ENCODE measurements at regions not wholly inside any gene's neighbourhood (a gene's known extent, or its start where the extent isn't known, plus 50 kb on each side); places are given as distances from the start of the nearest gene placed in this dataset.

GRCh38 chr3:4149296-4149695 is 153.9 kb upstream of the SETMAR start:
- no peak for TF ChIP-seq CTCF (IDR thresholded peaks at IDR 0.05)
- no peak overlapping the region for H3K27ac Mint-ChIP-seq
- POLR2A ChIA-PET: no interaction called here
- H3K4me1 Mint-ChIP-seq (ENCODE audit: low read depth): no peaks in the 10 kb centered on the region
- CTCF ChIA-PET: no interaction called here
- no peak for DNase-seq
- no peak overlapping the region for H3K4me3 Mint-ChIP-seq
- no peaks in the 10 kb centered on the region for H3K36me3 Mint-ChIP-seq (ENCODE audit: low read depth)
- H3K9me3 Mint-ChIP-seq: peaks cover 1% of the 10 kb centered on the region
- ATAC-seq: no peak
- no peaks in the 10 kb centered on the region for H3K27me3 Mint-ChIP-seq
- intact Hi-C loops (cut with micrococcal nuclease): no loop called here

GRCh38 chr3:4150816-4151215 is 152.4 kb upstream of the SETMAR start:
- Mint-ChIP-seq H3K4me1 (ENCODE audit: low read depth) (no peaks in the 10 kb centered on the region), H3K9me3 (peaks cover 1% of the 10 kb centered on the region), H3K36me3 (ENCODE audit: low read depth) (no peaks in the 10 kb centered on the region), H3K27me3 (no peaks in the 10 kb centered on the region), H3K27ac (no peak overlapping the region), H3K4me3 (no peak overlapping the region)
- TF ChIP-seq CTCF (IDR thresholded peaks at IDR 0.05): no peak
- no peak for DNase-seq
- CTCF ChIA-PET: no interaction called here
- POLR2A ChIA-PET: no interaction called here
- ATAC-seq: no peak
- intact Hi-C loops (cut with micrococcal nuclease): no loop called here

- no peak for TF ChIP-seq CTCF (IDR thresholded peaks at IDR 0.05)
- Mint-ChIP-seq H3K27me3 (no peaks in the 10 kb centered on the region), H3K4me3 (no peak overlapping the region), H3K4me1 (ENCODE audit: low read depth) (no peaks in the 10 kb centered on the region), H3K9me3 (peaks cover 1% of the 10 kb centered on the region), H3K36me3 (ENCODE audit: low read depth) (no peaks in the 10 kb centered on the region), H3K27ac (no peak overlapping the region)
- ATAC-seq (no peak), DNase-seq (no peak)
- POLR2A ChIA-PET: no interaction called here
- intact Hi-C loops (cut with micrococcal nuclease): no loop called here
- CTCF ChIA-PET: no interaction called here
Observed at GRCh38 chr3:4151859-4152258, 151.3 kb upstream of the SETMAR start.

GRCh38 chr3:4153771-4154170 is 149.4 kb upstream of the SETMAR start:
- no peaks in the 10 kb centered on the region for H3K36me3 Mint-ChIP-seq (ENCODE audit: low read depth)
- no peaks in the 10 kb centered on the region for H3K4me1 Mint-ChIP-seq (ENCODE audit: low read depth)
- H3K27me3 Mint-ChIP-seq: no peaks in the 10 kb centered on the region
- ATAC-seq (no peak), DNase-seq (no peak)
- CTCF ChIA-PET: interaction anchor here (1.3 kb wide), 1 partner anchor 137 kb away, joined by 3 read pairs; no protein-coding TSS in a partner anchor
- H3K9me3 Mint-ChIP-seq: no peaks in the 10 kb centered on the region
- H3K27ac Mint-ChIP-seq: no peak overlapping the region
- intact Hi-C loops (cut with micrococcal nuclease): no loop called here
- no peak for TF ChIP-seq CTCF (IDR thresholded peaks at IDR 0.05)
- POLR2A ChIA-PET: no interaction called here
- no peak overlapping the region for H3K4me3 Mint-ChIP-seq

- H3K9me3 Mint-ChIP-seq: no peaks in the 10 kb centered on the region
- no peak overlapping the region for H3K27ac Mint-ChIP-seq
- H3K36me3 Mint-ChIP-seq (ENCODE audit: low read depth): no peaks in the 10 kb centered on the region
- intact Hi-C loops (cut with micrococcal nuclease): no loop called here
- no peak overlapping the region for H3K4me3 Mint-ChIP-seq
- ChIA-PET CTCF (no interaction called here), POLR2A (no interaction called here)
- H3K27me3 Mint-ChIP-seq: no peaks in the 10 kb centered on the region
- no peak for TF ChIP-seq CTCF (IDR thresholded peaks at IDR 0.05)
- ATAC-seq (no peak), DNase-seq (no peak)
- H3K4me1 Mint-ChIP-seq (ENCODE audit: low read depth): no peaks in the 10 kb centered on the region
Observed at GRCh38 chr3:4158329-4158728, 144.8 kb upstream of the SETMAR start.
